H1 (cell line): ENCODE measurements at regions not wholly inside any gene's neighbourhood (a gene's known extent, or its start where the extent isn't known, plus 50 kb on each side); places are given as distances from the start of the nearest gene placed in this dataset.

ENCODE experiments used
- CTCF ChIA-PET: fragments of 300-600 bp; sonication (Branson Sonifier 250); formaldehyde crosslinking; loops from one replicate; lab custom pipeline; 2021; ENCODE audit not compliant: partially characterized antibody; lab: Charles Lee
- POLR2A ChIA-PET: fragments of 300-600 bp; sonication (Branson Sonifier 250); formaldehyde crosslinking; loops from one replicate; lab custom pipeline; 2021; ENCODE audit warnings: inconsistent platforms; ENCODE audit not compliant: partially characterized antibody; lab: Charles Lee
- DNase-seq, 2 experiments: peaks; one replicate each; pipeline versions ENCODE4 v3.0.0 to v3.0.0-alpha.2; 2010 to 2022; ENCODE audit warnings: low spot score in 2 of 2, low read depth in 1 of 2, mixed read lengths in 1 of 2
- FAIRE-seq: peaks from 2 replicates; lab custom pipeline; 2011; peaks lifted over from hg19 to GRCh38; lab: Jason Lieb, UNC
- H2AFZ ChIP-seq: 2 replicates; pipeline ENCODE4 v1.8.1; 2012; ENCODE audit warnings: low read length, inconsistent platforms
- H2AK5ac ChIP-seq: 2 replicates; pipeline ENCODE4 v1.6.1; 2013; ENCODE audit warnings: low read depth, low read length
- H2BK120ac ChIP-seq: replicated peaks from 2 replicates; pipeline ENCODE3; 2013; ENCODE audit warnings: low read depth, low read length, inconsistent platforms
- H2BK12ac ChIP-seq: 2 replicates; pipeline ENCODE4 v1.6.1; 2013; ENCODE audit warnings: low read depth, low read length
- H2BK15ac ChIP-seq: 2 replicates; pipeline ENCODE4 v1.6.1; 2013; ENCODE audit warnings: low read length
- H2BK20ac ChIP-seq: 2 replicates; pipeline ENCODE4 v1.6.1; 2013; ENCODE audit warnings: low read length
- H2BK5ac ChIP-seq: 2 replicates; pipeline ENCODE4 v1.6.1; 2013; ENCODE audit warnings: low read depth, low read length
- H3K14ac ChIP-seq: 2 replicates; pipeline ENCODE4 v1.6.1; 2013; ENCODE audit warnings: inconsistent platforms; ENCODE audit not compliant: insufficient read length
- H3K18ac ChIP-seq: 2 replicates; pipeline ENCODE4 v1.6.1; 2013; ENCODE audit warnings: low read length; ENCODE audit errors: extremely low read depth
- H3K23ac ChIP-seq: 2 replicates; pipeline ENCODE4 v1.6.1; 2013; ENCODE audit warnings: inconsistent platforms; ENCODE audit not compliant: insufficient read length
- H3K23me2 ChIP-seq: 2 replicates; pipeline ENCODE4 v1.6.1; 2013; ENCODE audit warnings: low read depth, low read length
- H3K27ac ChIP-seq: 2 replicates; pipeline ENCODE4 v1.6.1; 2011; ENCODE audit warnings: low read depth, low read length, inconsistent platforms
- H3K27me3 ChIP-seq, 4 experiments: replicated peaks in 1 of 4; 1 replicate in 1 of 4; 2 replicates in 3 of 4; pipeline versions ENCODE4 v1.6.1 to v1.8.1; 2011 to 2013; ENCODE audit warnings: low read length in 3 of 4, mild to moderate bottlenecking in 3 of 4, inconsistent platforms in 2 of 4, mixed read lengths in 2 of 4, moderate library complexity in 1 of 4; ENCODE audit not compliant: control insufficient read depth in 3 of 4, insufficient read depth in 3 of 4; ENCODE audit errors: extremely low read depth in 1 of 4
- H3K36me3 ChIP-seq, 4 experiments: 2 replicates each; pipeline versions ENCODE4 v1.6.1 to v1.8.1; 2011 to 2013; ENCODE audit warnings: mild to moderate bottlenecking in 4 of 4, low read length in 3 of 4, moderate library complexity in 2 of 4, control low read depth in 1 of 4, inconsistent platforms in 1 of 4; ENCODE audit not compliant: insufficient read depth in 4 of 4, control insufficient read depth in 2 of 4
- H3K4ac ChIP-seq: replicated peaks from 2 replicates; pipeline ENCODE3; 2013; ENCODE audit warnings: low read length, low read depth, mixed read lengths, inconsistent platforms; ENCODE audit not compliant: insufficient read length
- H3K4me1 ChIP-seq, 4 experiments: replicated peaks in 1 of 4; 1 replicate in 1 of 4; 2 replicates in 3 of 4; pipeline versions ENCODE4 v1.6.1 to v1.8.1; 2011 to 2013; ENCODE audit warnings: low read length in 3 of 4, inconsistent platforms in 2 of 4, mixed read lengths in 1 of 4; ENCODE audit not compliant: insufficient read depth in 4 of 4, control insufficient read depth in 3 of 4
- H3K4me2 ChIP-seq, 2 experiments: 2 replicates each; pipeline versions ENCODE4 v1.6.1 to v1.8.1; 2011 to 2013; ENCODE audit warnings: low read depth in 2 of 2, low read length in 2 of 2, control low read depth in 1 of 2, inconsistent platforms in 1 of 2, mild to moderate bottlenecking in 1 of 2; ENCODE audit not compliant: insufficient read depth in 1 of 2
- H3K4me3 ChIP-seq, 4 experiments: fragments of 200-600, 300-600 bp in 1 of 4; sonication (generic), shearing (Covaris generic), sonication (Bioruptor Twin) in 1 of 4; 2 replicates each; pipeline versions ENCODE4 v1.5.1 to v1.8.1; 2011 to 2016; ENCODE audit warnings: low read length in 4 of 4, low read depth in 3 of 4, control low read depth in 2 of 4, inconsistent platforms in 2 of 4, mild to moderate bottlenecking in 2 of 4, mixed read lengths in 1 of 4, moderate library complexity in 1 of 4; ENCODE audit not compliant: insufficient read depth in 2 of 4; ENCODE audit errors: extremely low read depth in 1 of 4
- H3K56ac ChIP-seq: replicated peaks from 2 replicates; pipeline ENCODE3; 2013; ENCODE audit warnings: low read depth, mild to moderate bottlenecking, mixed read lengths, low read length, inconsistent platforms; ENCODE audit not compliant: insufficient read length
- H3K79me1 ChIP-seq: 2 replicates; pipeline ENCODE4 v1.6.1; 2013; ENCODE audit warnings: low read depth, low read length, control low read depth
- H3K79me2 ChIP-seq, 2 experiments: 2 replicates each; pipeline versions ENCODE4 v1.6.1 to v1.8.1; 2012 to 2013; ENCODE audit warnings: low read length in 2 of 2, mild to moderate bottlenecking in 2 of 2, inconsistent platforms in 1 of 2; ENCODE audit not compliant: insufficient read depth in 2 of 2, control insufficient read depth in 1 of 2
- H3K9ac ChIP-seq, 4 experiments: replicated peaks in 1 of 4; 1 replicate in 1 of 4; 2 replicates in 3 of 4; pipeline versions ENCODE4 v1.6.1 to v1.8.1; 2011 to 2013; ENCODE audit warnings: low read depth in 3 of 4, low read length in 3 of 4, control low read depth in 2 of 4, mild to moderate bottlenecking in 2 of 4, moderate library complexity in 2 of 4, inconsistent platforms in 1 of 4; ENCODE audit errors: extremely low read depth in 1 of 4
- H3K9me3 ChIP-seq, 2 experiments: 2 replicates each; pipeline versions ENCODE4 v1.6.1 to v1.8.1; 2012 to 2013; ENCODE audit warnings: mild to moderate bottlenecking in 2 of 2, moderate library complexity in 2 of 2, control low read depth in 1 of 2, inconsistent platforms in 1 of 2, low read depth in 1 of 2, low read length in 1 of 2, mixed read lengths in 1 of 2; ENCODE audit not compliant: insufficient read depth in 2 of 2
- H4K20me1 ChIP-seq, 2 experiments: replicated peaks in 1 of 2; 2 replicates each; pipeline versions ENCODE3 to v1.8.1; 2011 to 2013; ENCODE audit warnings: inconsistent platforms in 2 of 2, low read length in 2 of 2, mild to moderate bottlenecking in 1 of 2; ENCODE audit not compliant: insufficient read depth in 2 of 2, control insufficient read depth in 1 of 2
- H4K5ac ChIP-seq: 2 replicates; pipeline ENCODE4 v1.6.1; 2013; ENCODE audit warnings: low read length, low read depth, mixed read lengths, inconsistent platforms; ENCODE audit not compliant: insufficient read length
- H4K8ac ChIP-seq: 2 replicates; pipeline ENCODE4 v1.8.0; 2013; ENCODE audit warnings: mild to moderate bottlenecking, moderate library complexity, low read length, inconsistent platforms; ENCODE audit not compliant: insufficient read depth; ENCODE audit errors: extremely low read depth
- H4K91ac ChIP-seq: replicated peaks from 2 replicates; pipeline ENCODE3; 2013; ENCODE audit warnings: low read length, mixed read lengths, inconsistent platforms; ENCODE audit not compliant: insufficient read length
- BACH1 ChIP-seq: IDR thresholded peaks from 2 replicates; pipeline ENCODE4 v1.6.1; 2012; ENCODE audit warnings: low read length, improper control_type of control experiment
- BCL11A ChIP-seq, 2 experiments: IDR thresholded peaks; one replicate each; pipeline ENCODE4 v1.6.1; 2011; ENCODE audit warnings: low read depth in 2 of 2, low read length in 2 of 2, mild to moderate bottlenecking in 2 of 2
- BRCA1 ChIP-seq: IDR thresholded peaks from 2 replicates; pipeline ENCODE4 v1.6.1; 2012; ENCODE audit warnings: low read depth, low read length, improper control_type of control experiment
- EGR1 ChIP-seq: IDR thresholded peaks from 2 replicates; pipeline ENCODE4 v1.6.1; 2011; ENCODE audit warnings: low read depth, low read length, borderline replicate concordance
- EP300 ChIP-seq, 2 experiments: IDR thresholded peaks; 1 replicate in 1 of 2; 2 replicates in 1 of 2; pipeline ENCODE4 v1.6.1; 2011 to 2012; ENCODE audit warnings: low read depth in 2 of 2, low read length in 2 of 2, mild to moderate bottlenecking in 2 of 2, borderline replicate concordance in 1 of 2, inconsistent platforms in 1 of 2, moderate library complexity in 1 of 2
- HDAC2 ChIP-seq, 2 experiments: fragments of 300-600 bp in 1 of 2; sonication (generic) in 1 of 2; IDR thresholded peaks; 2 replicates each; pipeline ENCODE4 v1.6.1; 2011 to 2012; ENCODE audit warnings: low read depth in 2 of 2, low read length in 2 of 2, mild to moderate bottlenecking in 2 of 2, moderate library complexity in 2 of 2, borderline replicate concordance in 1 of 2, inconsistent platforms in 1 of 2
- KDM4A ChIP-seq: IDR thresholded peaks from one replicate; pipeline ENCODE4 v1.7.1; 2012; ENCODE audit warnings: low read depth, mild to moderate bottlenecking, moderate library complexity, low read length, inconsistent platforms; ENCODE audit not compliant: severe bottlenecking
- MAFK ChIP-seq: IDR thresholded peaks from 2 replicates; pipeline ENCODE4 v1.6.1; 2012; ENCODE audit warnings: low read depth, mild to moderate bottlenecking, improper control_type of control experiment, low read length
- POLR2A ChIP-seq, 2 experiments: IDR thresholded peaks; 1 replicate in 1 of 2; 2 replicates in 1 of 2; pipeline ENCODE4 v1.6.1; 2011; ENCODE audit warnings: low read depth in 2 of 2, low read length in 2 of 2, mild to moderate bottlenecking in 2 of 2; ENCODE audit errors: control extremely low read depth in 1 of 2
- SIRT6 ChIP-seq: IDR thresholded peaks from one replicate; pipeline ENCODE4 v1.7.1; 2012; ENCODE audit warnings: low read length, inconsistent platforms
- SIX5 ChIP-seq: IDR thresholded peaks from 2 replicates; pipeline ENCODE4 v1.6.1; 2011; ENCODE audit warnings: mild to moderate bottlenecking, low read depth, low read length
- TAF7 ChIP-seq: optimal IDR thresholded peaks from 2 replicates; pipeline ENCODE3; 2011; ENCODE audit warnings: low read depth, mild to moderate bottlenecking, inconsistent platforms, low read length, moderate library complexity, borderline replicate concordance
- TBP ChIP-seq: IDR thresholded peaks from 2 replicates; pipeline ENCODE4 v1.6.1; 2011; ENCODE audit warnings: low read depth, low read length, improper control_type of control experiment
- WGBS, 2 experiments: shearing (Covaris generic) in 1 of 2; methylation state at CpG; one replicate each; pipeline versions ENCODE4 v1.1.6 to v1.1.7; 2013 to 2015; ENCODE audit warnings: low lambda C conversion rate in 2 of 2, mixed read lengths in 2 of 2, inconsistent platforms in 1 of 2, low coverage in 1 of 2, missing lambda C conversion rate in 1 of 2; ENCODE audit not compliant: insufficient replicate concordance in 2 of 2, insufficient coverage in 1 of 2, insufficient read length in 1 of 2; ENCODE audit errors: extremely low coverage in 1 of 2, missing lambda C conversion rate in 1 of 2; 5-methylcytosine and 5-hydroxymethylcytosine counted together
- TF ChIP-seq, protein P1 (sequence below): IDR thresholded peaks from 2 replicates; pipeline ENCODE4 v1.6.1; 2011; ENCODE audit warnings: low read depth, mild to moderate bottlenecking, low read length; ENCODE audit not compliant: insufficient read depth

GRCh38 chr4:24638396-24638875 is 54.1 kb upstream of the DHX15 start:
- H3K18ac ChIP-seq: no peak overlapping the region
- H4K5ac ChIP-seq: no peak overlapping the region
- H4K8ac ChIP-seq: no peak overlapping the region
- H2BK20ac ChIP-seq: no peak overlapping the region
- H3K9me3 ChIP-seq: no peaks in the 10 kb centered on the region
- H2AFZ ChIP-seq: no peak overlapping the region
- H2BK15ac ChIP-seq: no peak overlapping the region
- no peak overlapping the region for H3K4me2 ChIP-seq
- DNase-seq: no peak
- FAIRE-seq: no peak
- no peak overlapping the region for H3K9ac ChIP-seq
- no peak overlapping the region for H3K27ac ChIP-seq
- no peak overlapping the region for H3K56ac ChIP-seq
- no peaks in the 10 kb centered on the region for H3K23me2 ChIP-seq
- H3K14ac ChIP-seq: no peak overlapping the region
- WGBS, 2 experiments: 96% methylated on average over 1 of the region's 1 CpG; no CpG with 5 or more reads in 1 of the 2 experiments
- no peak overlapping the region for H3K4me3 ChIP-seq
- no peaks in the 10 kb centered on the region for H3K79me1 ChIP-seq
- no peak overlapping the region for H3K4ac ChIP-seq
- POLR2A ChIA-PET: interaction anchor here (1.7 to 2.3 kb wide), 2 partner anchors 21 to 54 kb away, joined by 4 to 7 read pairs; partner anchors contain the start of gene DHX15
- H4K91ac ChIP-seq: no peak overlapping the region
- H3K79me2 ChIP-seq: no peaks in the 10 kb centered on the region
- H3K4me1 ChIP-seq: no peaks in the 10 kb centered on the region
- CTCF ChIA-PET: interaction anchor here (1.4 kb wide), 3 partner anchors 9 to 13 kb away, joined by 3 to 5 read pairs (median 4); no protein-coding TSS in a partner anchor
- H2AK5ac ChIP-seq: no peak overlapping the region
- no peaks in the 10 kb centered on the region for H3K36me3 ChIP-seq
- no peak overlapping the region for H2BK5ac ChIP-seq
- no peak overlapping the region for H2BK120ac ChIP-seq
- no peaks in the 10 kb centered on the region for H3K27me3 ChIP-seq
- H4K20me1 ChIP-seq: no peaks in the 10 kb centered on the region
- H2BK12ac ChIP-seq: no peak overlapping the region
- no peak overlapping the region for H3K23ac ChIP-seq
- TF ChIP-seq KDM4A (no peak), SIX5 (no peak), BACH1 (no peak), BRCA1 (no peak), POLR2A (IDR thresholded peaks at IDR 0.05; ENCODE audit: control extremely low read depth in 1 of 2, low read depth in 2 of 2, low read length in 2 of 2) (no peak), HDAC2 (IDR thresholded peaks at IDR 0.05; ENCODE audit: borderline replicate concordance in 1 of 2, low read depth in 2 of 2, low read length in 2 of 2) (no peak), TAF7 (no peak), MAFK (no peak), SIRT6 (no peak), EP300 (IDR thresholded peaks at IDR 0.05; ENCODE audit: borderline replicate concordance in 1 of 2, low read depth in 2 of 2, low read length in 2 of 2) (no peak), EGR1 (no peak), BCL11A (IDR thresholded peaks at IDR 0.05; ENCODE audit: low read depth in 2 of 2, low read length in 2 of 2) (no peak), TBP (no peak)
- TF ChIP-seq, protein P1, sequence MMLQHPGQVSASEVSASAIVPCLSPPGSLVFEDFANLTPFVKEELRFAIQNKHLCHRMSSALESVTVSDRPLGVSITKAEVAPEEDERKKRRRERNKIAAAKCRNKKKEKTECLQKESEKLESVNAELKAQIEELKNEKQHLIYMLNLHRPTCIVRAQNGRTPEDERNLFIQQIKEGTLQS: no peak
